ENCODE measurements at regions not wholly inside any gene's neighbourhood (a gene's known extent, or its start where the extent isn't known, plus 50 kb on each side); places are given as distances from the start of the nearest gene placed in this dataset.

DNA sequence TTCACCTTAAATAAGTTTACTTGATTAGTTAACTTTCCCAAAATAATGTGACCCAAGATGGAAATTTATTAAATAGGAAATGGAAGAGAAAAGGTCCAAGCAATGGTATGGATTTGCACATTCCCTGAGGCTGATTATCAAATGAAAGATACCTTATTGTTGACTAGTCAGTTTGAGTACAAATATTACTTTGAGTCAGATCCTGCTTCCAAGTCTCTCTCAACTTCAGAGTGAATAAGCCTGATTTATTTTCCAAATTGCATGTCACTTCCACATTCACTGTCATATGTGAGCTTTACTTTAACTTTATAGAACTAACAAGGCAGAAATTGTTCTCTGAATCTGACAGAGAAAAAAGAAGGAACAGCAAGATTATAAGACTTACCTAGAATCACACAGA lies 520.8 kb downstream of the RAB28 start (continued):
- TF ChIP-seq HEY1 (CRISPR knock-in tag; IDR thresholded peaks at IDR 0.05; ENCODE audit: borderline replicate concordance) (no peak), ZEB2 (IDR thresholded peaks at IDR 0.05) (no peak), KLF13 (tag; IDR thresholded peaks at IDR 0.05; ENCODE audit: borderline replicate concordance, low read depth) (no peak)
- TF ChIP-seq, protein P1, sequence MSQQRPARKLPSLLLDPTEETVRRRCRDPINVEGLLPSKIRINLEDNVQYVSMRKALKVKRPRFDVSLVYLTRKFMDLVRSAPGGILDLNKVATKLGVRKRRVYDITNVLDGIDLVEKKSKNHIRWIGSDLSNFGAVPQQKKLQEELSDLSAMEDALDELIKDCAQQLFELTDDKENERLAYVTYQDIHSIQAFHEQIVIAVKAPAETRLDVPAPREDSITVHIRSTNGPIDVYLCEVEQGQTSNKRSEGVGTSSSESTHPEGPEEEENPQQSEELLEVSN (IDR thresholded peaks at IDR 0.05; ENCODE audit: borderline replicate concordance in 1 of 2, extremely low read depth in 1 of 2, insufficient read depth in 1 of 2, insufficient read length in 1 of 2, low read depth in 1 of 2, low read length in 1 of 2, poor library complexity in 1 of 2, severe bottlenecking in 1 of 2): no peak
- TF ChIP-seq, protein P2, sequence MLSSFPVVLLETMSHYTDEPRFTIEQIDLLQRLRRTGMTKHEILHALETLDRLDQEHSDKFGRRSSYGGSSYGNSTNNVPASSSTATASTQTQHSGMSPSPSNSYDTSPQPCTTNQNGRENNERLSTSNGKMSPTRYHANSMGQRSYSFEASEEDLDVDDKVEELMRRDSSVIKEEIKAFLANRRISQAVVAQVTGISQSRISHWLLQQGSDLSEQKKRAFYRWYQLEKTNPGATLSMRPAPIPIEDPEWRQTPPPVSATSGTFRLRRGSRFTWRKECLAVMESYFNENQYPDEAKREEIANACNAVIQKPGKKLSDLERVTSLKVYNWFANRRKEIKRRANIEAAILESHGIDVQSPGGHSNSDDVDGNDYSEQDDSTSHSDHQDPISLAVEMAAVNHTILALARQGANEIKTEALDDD (IDR thresholded peaks at IDR 0.05): no peak

DNA sequence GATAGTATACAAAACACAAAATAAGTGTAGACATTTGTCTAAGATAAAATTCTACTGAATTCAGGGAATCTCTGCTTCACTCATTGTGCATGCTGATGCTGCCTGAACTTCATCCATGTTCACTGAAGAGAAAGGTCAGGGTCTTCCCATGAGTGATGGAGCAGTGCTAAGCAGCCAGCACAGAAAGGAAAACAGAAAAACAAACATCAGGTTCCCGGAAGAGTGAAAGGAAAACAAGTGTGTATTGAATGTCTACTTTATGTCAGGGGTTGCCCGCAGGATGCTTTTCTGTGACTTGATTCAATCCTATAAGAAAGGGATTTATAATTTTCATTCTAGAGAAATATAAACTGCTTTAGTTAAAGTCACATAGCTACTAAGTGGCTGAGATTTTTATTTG lies 522.4 kb downstream of the RAB28 start:
- WGBS (ENCODE audit: insufficient coverage, low coverage, missing lambda C conversion rate): 0% methylated on average over 2 of the region's 2 CpGs
- no peak for TF ChIP-seq KDM1A (IDR thresholded peaks at IDR 0.05)
- no peak for TF ChIP-seq ZNF224 (CRISPR knock-in tag; IDR thresholded peaks at IDR 0.05)
- no peak for TF ChIP-seq RBM25 (IDR thresholded peaks at IDR 0.05; ENCODE audit: low read depth, low read length, severe bottlenecking)
- no peak for TF ChIP-seq NELFE (IDR thresholded peaks at IDR 0.05; ENCODE audit: insufficient read depth, insufficient read length)
- no peak for TF ChIP-seq XRCC3 (IDR thresholded peaks at IDR 0.05)
- no peak for TF ChIP-seq BDP1 (IDR thresholded peaks at IDR 0.05; ENCODE audit: insufficient read depth, insufficient read length)
- Histone ChIP-seq H3K27me3 (ENCODE audit: control insufficient read depth in 2 of 2, insufficient read depth in 2 of 2, low read length in 2 of 2) (no peaks in the 10 kb centered on the region), H3K9me1 (ENCODE audit: control insufficient read depth, insufficient read depth, low read length) (no peaks in the 10 kb centered on the region), H3K4me1 (replicated peaks in 1 of 2; ENCODE audit: control insufficient read depth in 2 of 2, insufficient read depth in 2 of 2, low read length in 2 of 2) (no peaks in the 10 kb centered on the region), H3K27ac (ENCODE audit: extremely low read depth, low read depth, low read length) (no peak overlapping the region), H3K79me2 (ENCODE audit: control insufficient read depth, insufficient read depth, low read length) (no peaks in the 10 kb centered on the region), H3K4me2 (ENCODE audit: insufficient read depth, low read length) (no peak overlapping the region), H3K9ac (ENCODE audit: insufficient read depth in 1 of 2, low read depth in 2 of 2, low read length in 2 of 2) (no peak overlapping the region), H3K9me3 (replicated peaks; ENCODE audit: control insufficient read depth, insufficient read depth, low read depth, low read length) (no peaks in the 10 kb centered on the region), H3K36me3 (ENCODE audit: control insufficient read depth, insufficient read depth, low read length) (no peaks in the 10 kb centered on the region), H3K4me3 (no peak overlapping the region), H4K20me1 (replicated peaks; ENCODE audit: control insufficient read depth, insufficient read depth, low read length) (no peaks in the 10 kb centered on the region), H2AFZ (ENCODE audit: low read depth, low read length) (no peak overlapping the region)
- DNase-seq (ENCODE audit: extremely low read depth in 1 of 4, low spot score in 3 of 4) (no peak), FAIRE-seq (no peak), ATAC-seq (no peak)
- in situ Hi-C loops (cut with MboI) (no loop called here), intact Hi-C loops (cut with micrococcal nuclease) (no loop called here)
- ChIA-PET POLR2A (no interaction called here), CTCF (ENCODE audit: low intra/inter-chr PET ratio) (no interaction called here)
- BruUV-seq (replicated peaks): no TSS peak

Data from K562 (cell line).